GM12878 (cell line): ENCODE measurements at regions not wholly inside any gene's neighbourhood (a gene's known extent, or its start where the extent isn't known, plus 50 kb on each side); places are given as distances from the start of the nearest gene placed in this dataset.

Source experiments
- HDAC2 ChIP-seq: fragments of 200-600 bp; sonication (generic); IDR thresholded peaks from 2 replicates; pipeline ENCODE4 v1.6.1; 2017
- MTA2 ChIP-seq: fragments of 450-650 bp; IDR thresholded peaks from 2 replicates; pipeline ENCODE4 v1.6.1; 2016; ENCODE audit warnings: low read depth, mild to moderate bottlenecking, moderate library complexity
- STAT3 ChIP-seq: IDR thresholded peaks from 2 replicates; pipeline ENCODE4 v1.6.1; 2011; ENCODE audit warnings: low read depth, low read length, improper control_type of control experiment
- TF ChIP-seq, protein P1 (sequence below): fragments of 450-650 bp; IDR thresholded peaks from 2 replicates; pipeline ENCODE4 v1.6.1; 2016; ENCODE audit warnings: mild to moderate bottlenecking, moderate library complexity, borderline replicate concordance
- TF ChIP-seq, protein P2 (sequence below): IDR thresholded peaks from 2 replicates; pipeline ENCODE4 v1.6.1; 2011; ENCODE audit warnings: borderline replicate concordance, low read depth, mild to moderate bottlenecking, moderate library complexity, mixed read lengths, low read length; ENCODE audit not compliant: insufficient read depth; ENCODE audit errors: extremely low read length
- TF ChIP-seq, protein P3 (sequence below): fragments of 450-650 bp; IDR thresholded peaks from 2 replicates; pipeline ENCODE4 v1.6.1; 2017; ENCODE audit warnings: mild to moderate bottlenecking, moderate library complexity

DNA sequence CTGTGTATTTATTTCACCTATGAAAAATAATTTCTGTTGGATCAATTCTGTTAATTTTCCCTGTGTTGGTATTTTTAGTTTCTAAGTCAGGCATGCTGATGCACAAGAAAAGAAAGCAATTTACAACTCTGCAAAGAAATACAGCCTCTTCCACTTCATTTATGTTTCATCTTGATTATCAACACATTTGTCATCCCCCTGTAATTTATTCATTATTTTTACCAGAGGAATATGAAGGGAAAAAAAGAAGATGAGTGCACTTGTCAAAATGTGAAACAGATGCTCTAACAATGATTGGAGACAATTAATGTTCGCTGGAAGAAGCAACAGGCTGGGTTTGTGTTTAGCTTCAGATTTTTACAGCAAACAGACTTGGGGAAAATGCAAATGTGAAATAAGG, 958.5 kb upstream of the SEL1L start (continued):
- TF ChIP-seq HDAC2 (no peak), MTA2 (no peak), STAT3 (no peak)
- TF ChIP-seq, protein P1, sequence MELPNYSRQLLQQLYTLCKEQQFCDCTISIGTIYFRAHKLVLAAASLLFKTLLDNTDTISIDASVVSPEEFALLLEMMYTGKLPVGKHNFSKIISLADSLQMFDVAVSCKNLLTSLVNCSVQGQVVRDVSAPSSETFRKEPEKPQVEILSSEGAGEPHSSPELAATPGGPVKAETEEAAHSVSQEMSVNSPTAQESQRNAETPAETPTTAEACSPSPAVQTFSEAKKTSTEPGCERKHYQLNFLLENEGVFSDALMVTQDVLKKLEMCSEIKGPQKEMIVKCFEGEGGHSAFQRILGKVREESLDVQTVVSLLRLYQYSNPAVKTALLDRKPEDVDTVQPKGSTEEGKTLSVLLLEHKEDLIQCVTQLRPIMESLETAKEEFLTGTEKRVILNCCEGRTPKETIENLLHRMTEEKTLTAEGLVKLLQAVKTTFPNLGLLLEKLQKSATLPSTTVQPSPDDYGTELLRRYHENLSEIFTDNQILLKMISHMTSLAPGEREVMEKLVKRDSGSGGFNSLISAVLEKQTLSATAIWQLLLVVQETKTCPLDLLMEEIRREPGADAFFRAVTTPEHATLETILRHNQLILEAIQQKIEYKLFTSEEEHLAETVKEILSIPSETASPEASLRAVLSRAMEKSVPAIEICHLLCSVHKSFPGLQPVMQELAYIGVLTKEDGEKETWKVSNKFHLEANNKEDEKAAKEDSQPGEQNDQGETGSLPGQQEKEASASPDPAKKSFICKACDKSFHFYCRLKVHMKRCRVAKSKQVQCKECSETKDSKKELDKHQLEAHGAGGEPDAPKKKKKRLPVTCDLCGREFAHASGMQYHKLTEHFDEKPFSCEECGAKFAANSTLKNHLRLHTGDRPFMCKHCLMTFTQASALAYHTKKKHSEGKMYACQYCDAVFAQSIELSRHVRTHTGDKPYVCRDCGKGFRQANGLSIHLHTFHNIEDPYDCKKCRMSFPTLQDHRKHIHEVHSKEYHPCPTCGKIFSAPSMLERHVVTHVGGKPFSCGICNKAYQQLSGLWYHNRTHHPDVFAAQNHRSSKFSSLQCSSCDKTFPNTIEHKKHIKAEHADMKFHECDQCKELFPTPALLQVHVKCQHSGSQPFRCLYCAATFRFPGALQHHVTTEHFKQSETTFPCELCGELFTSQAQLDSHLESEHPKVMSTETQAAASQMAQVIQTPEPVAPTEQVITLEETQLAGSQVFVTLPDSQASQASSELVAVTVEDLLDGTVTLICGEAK: no peak
- TF ChIP-seq, protein P2, sequence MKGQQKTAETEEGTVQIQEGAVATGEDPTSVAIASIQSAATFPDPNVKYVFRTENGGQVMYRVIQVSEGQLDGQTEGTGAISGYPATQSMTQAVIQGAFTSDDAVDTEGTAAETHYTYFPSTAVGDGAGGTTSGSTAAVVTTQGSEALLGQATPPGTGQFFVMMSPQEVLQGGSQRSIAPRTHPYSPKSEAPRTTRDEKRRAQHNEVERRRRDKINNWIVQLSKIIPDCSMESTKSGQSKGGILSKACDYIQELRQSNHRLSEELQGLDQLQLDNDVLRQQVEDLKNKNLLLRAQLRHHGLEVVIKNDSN: no peak
- TF ChIP-seq, protein P3, sequence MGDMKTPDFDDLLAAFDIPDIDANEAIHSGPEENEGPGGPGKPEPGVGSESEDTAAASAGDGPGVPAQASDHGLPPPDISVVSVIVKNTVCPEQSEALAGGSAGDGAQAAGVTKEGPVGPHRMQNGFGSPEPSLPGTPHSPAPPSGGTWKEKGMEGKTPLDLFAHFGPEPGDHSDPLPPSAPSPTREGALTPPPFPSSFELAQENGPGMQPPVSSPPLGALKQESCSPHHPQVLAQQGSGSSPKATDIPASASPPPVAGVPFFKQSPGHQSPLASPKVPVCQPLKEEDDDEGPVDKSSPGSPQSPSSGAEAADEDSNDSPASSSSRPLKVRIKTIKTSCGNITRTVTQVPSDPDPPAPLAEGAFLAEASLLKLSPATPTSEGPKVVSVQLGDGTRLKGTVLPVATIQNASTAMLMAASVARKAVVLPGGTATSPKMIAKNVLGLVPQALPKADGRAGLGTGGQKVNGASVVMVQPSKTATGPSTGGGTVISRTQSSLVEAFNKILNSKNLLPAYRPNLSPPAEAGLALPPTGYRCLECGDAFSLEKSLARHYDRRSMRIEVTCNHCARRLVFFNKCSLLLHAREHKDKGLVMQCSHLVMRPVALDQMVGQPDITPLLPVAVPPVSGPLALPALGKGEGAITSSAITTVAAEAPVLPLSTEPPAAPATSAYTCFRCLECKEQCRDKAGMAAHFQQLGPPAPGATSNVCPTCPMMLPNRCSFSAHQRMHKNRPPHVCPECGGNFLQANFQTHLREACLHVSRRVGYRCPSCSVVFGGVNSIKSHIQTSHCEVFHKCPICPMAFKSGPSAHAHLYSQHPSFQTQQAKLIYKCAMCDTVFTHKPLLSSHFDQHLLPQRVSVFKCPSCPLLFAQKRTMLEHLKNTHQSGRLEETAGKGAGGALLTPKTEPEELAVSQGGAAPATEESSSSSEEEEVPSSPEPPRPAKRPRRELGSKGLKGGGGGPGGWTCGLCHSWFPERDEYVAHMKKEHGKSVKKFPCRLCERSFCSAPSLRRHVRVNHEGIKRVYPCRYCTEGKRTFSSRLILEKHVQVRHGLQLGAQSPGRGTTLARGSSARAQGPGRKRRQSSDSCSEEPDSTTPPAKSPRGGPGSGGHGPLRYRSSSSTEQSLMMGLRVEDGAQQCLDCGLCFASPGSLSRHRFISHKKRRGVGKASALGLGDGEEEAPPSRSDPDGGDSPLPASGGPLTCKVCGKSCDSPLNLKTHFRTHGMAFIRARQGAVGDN: no peak
